Ishikawa (cell line): ENCODE measurements at regions not wholly inside any gene's neighbourhood (a gene's known extent, or its start where the extent isn't known, plus 50 kb on each side); places are given as distances from the start of the nearest gene placed in this dataset.

Experiments used
- CEBPB ChIP-seq: IDR thresholded peaks from 2 replicates; pipeline ENCODE4 v1.6.1; 2012
- EGR1 ChIP-seq: IDR thresholded peaks from 2 replicates; pipeline ENCODE4 v1.6.1; 2012
- EP300 ChIP-seq: IDR thresholded peaks from 2 replicates; pipeline ENCODE4 v1.6.1; 2012; ENCODE audit warnings: borderline replicate concordance
- FOXM1 ChIP-seq: IDR thresholded peaks from 2 replicates; pipeline ENCODE4 v1.6.1; 2012; ENCODE audit warnings: low read depth, borderline replicate concordance
- MAX ChIP-seq: IDR thresholded peaks from 2 replicates; pipeline ENCODE4 v1.6.1; 2012
- NFIC ChIP-seq: IDR thresholded peaks from 2 replicates; pipeline ENCODE4 v1.6.1; 2012
- RAD21 ChIP-seq: IDR thresholded peaks from 2 replicates; pipeline ENCODE4 v1.6.1; 2012; ENCODE audit warnings: low read depth
- TAF1 ChIP-seq: IDR thresholded peaks from 2 replicates; pipeline ENCODE4 v1.6.1; 2012; ENCODE audit warnings: low read depth, mild to moderate bottlenecking
- TCF12 ChIP-seq: IDR thresholded peaks from 2 replicates; pipeline ENCODE4 v1.6.1; 2012; ENCODE audit warnings: low read depth
- TEAD4 ChIP-seq: IDR thresholded peaks from 2 replicates; pipeline ENCODE4 v1.6.1; 2012
- USF1 ChIP-seq: IDR thresholded peaks from 2 replicates; pipeline ENCODE4 v1.6.1; 2012
- YY1 ChIP-seq: IDR thresholded peaks from 2 replicates; pipeline ENCODE4 v1.6.1; 2012; ENCODE audit warnings: low read depth
- ZBTB7A ChIP-seq: IDR thresholded peaks from 2 replicates; pipeline ENCODE4 v1.6.1; 2012; ENCODE audit warnings: low read depth
- TF ChIP-seq, protein P1 (sequence below): IDR thresholded peaks from 2 replicates; pipeline ENCODE4 v1.6.1; 2012; ENCODE audit warnings: low read depth, mild to moderate bottlenecking

GRCh38 chr1:157307491-157307890, 169.3 kb upstream of the ETV3 start:
- no peak for TF ChIP-seq ZBTB7A
- no peak for TF ChIP-seq FOXM1
- no peak for TF ChIP-seq EP300
- TF ChIP-seq MAX: no peak
- no peak for TF ChIP-seq CEBPB
- no peak for TF ChIP-seq YY1
- TF ChIP-seq TCF12: no peak
- TF ChIP-seq NFIC: no peak
- no peak for TF ChIP-seq RAD21
- no peak for TF ChIP-seq TEAD4
- no peak for TF ChIP-seq EGR1
- TF ChIP-seq TAF1: no peak
- TF ChIP-seq USF1: no peak
- TF ChIP-seq, protein P1, sequence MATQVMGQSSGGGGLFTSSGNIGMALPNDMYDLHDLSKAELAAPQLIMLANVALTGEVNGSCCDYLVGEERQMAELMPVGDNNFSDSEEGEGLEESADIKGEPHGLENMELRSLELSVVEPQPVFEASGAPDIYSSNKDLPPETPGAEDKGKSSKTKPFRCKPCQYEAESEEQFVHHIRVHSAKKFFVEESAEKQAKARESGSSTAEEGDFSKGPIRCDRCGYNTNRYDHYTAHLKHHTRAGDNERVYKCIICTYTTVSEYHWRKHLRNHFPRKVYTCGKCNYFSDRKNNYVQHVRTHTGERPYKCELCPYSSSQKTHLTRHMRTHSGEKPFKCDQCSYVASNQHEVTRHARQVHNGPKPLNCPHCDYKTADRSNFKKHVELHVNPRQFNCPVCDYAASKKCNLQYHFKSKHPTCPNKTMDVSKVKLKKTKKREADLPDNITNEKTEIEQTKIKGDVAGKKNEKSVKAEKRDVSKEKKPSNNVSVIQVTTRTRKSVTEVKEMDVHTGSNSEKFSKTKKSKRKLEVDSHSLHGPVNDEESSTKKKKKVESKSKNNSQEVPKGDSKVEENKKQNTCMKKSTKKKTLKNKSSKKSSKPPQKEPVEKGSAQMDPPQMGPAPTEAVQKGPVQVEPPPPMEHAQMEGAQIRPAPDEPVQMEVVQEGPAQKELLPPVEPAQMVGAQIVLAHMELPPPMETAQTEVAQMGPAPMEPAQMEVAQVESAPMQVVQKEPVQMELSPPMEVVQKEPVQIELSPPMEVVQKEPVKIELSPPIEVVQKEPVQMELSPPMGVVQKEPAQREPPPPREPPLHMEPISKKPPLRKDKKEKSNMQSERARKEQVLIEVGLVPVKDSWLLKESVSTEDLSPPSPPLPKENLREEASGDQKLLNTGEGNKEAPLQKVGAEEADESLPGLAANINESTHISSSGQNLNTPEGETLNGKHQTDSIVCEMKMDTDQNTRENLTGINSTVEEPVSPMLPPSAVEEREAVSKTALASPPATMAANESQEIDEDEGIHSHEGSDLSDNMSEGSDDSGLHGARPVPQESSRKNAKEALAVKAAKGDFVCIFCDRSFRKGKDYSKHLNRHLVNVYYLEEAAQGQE: no peak
